ENCODE measurements at regions not wholly inside any gene's neighbourhood (a gene's known extent, or its start where the extent isn't known, plus 50 kb on each side); places are given as distances from the start of the nearest gene placed in this dataset.

- H3K27ac ChIP-seq: peak overlapping the region; percentile 57
- TF ChIP-seq POLR2AphosphoS5 (IDR thresholded peaks at IDR 0.05; ENCODE audit: insufficient read depth in 1 of 2, low read depth in 1 of 2) (no peak), POLR2A (IDR thresholded peaks at IDR 0.05) (no peak)
- TF ChIP-seq, protein P1, sequence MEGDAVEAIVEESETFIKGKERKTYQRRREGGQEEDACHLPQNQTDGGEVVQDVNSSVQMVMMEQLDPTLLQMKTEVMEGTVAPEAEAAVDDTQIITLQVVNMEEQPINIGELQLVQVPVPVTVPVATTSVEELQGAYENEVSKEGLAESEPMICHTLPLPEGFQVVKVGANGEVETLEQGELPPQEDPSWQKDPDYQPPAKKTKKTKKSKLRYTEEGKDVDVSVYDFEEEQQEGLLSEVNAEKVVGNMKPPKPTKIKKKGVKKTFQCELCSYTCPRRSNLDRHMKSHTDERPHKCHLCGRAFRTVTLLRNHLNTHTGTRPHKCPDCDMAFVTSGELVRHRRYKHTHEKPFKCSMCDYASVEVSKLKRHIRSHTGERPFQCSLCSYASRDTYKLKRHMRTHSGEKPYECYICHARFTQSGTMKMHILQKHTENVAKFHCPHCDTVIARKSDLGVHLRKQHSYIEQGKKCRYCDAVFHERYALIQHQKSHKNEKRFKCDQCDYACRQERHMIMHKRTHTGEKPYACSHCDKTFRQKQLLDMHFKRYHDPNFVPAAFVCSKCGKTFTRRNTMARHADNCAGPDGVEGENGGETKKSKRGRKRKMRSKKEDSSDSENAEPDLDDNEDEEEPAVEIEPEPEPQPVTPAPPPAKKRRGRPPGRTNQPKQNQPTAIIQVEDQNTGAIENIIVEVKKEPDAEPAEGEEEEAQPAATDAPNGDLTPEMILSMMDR (IDR thresholded peaks at IDR 0.05): no peak
- H3K4me1 ChIP-seq: peaks cover 7% of the 10 kb centered on the region
- no peak for DNase-seq (ENCODE audit: extremely low spot score in 2 of 2)
- intact Hi-C loops (cut with DNase I): no loop called here
- H3K4me3 ChIP-seq: no peak overlapping the region
- H3K9me3 ChIP-seq: no peaks in the 10 kb centered on the region
- no peaks in the 10 kb centered on the region for H3K27me3 ChIP-seq
- no peaks in the 10 kb centered on the region for H3K36me3 ChIP-seq
These were observed 214.4 kb upstream of the ZNF507 start for GRCh38 chr19:32131005-32131404.

- no peak overlapping the region for H3K4me3 ChIP-seq
- TF ChIP-seq POLR2A (IDR thresholded peaks at IDR 0.05) (no peak), POLR2AphosphoS5 (IDR thresholded peaks at IDR 0.05; ENCODE audit: insufficient read depth in 1 of 2, low read depth in 1 of 2) (no peak)
- TF ChIP-seq, protein P1 (IDR thresholded peaks at IDR 0.05): no peak
- intact Hi-C loops (cut with DNase I): no loop called here
- no peak for DNase-seq (ENCODE audit: extremely low spot score in 2 of 2)
- H3K9me3 ChIP-seq: no peaks in the 10 kb centered on the region
- no peaks in the 10 kb centered on the region for H3K4me1 ChIP-seq
- no peaks in the 10 kb centered on the region for H3K36me3 ChIP-seq
- H3K27me3 ChIP-seq: no peaks in the 10 kb centered on the region
- no peak overlapping the region for H3K27ac ChIP-seq
These were observed 207.0 kb upstream of the ZNF507 start for GRCh38 chr19:32138416-32138815.

- Histone ChIP-seq H3K36me3 (no peaks in the 10 kb centered on the region), H3K27me3 (no peaks in the 10 kb centered on the region), H3K4me1 (no peaks in the 10 kb centered on the region), H3K9me3 (no peaks in the 10 kb centered on the region), H3K4me3 (no peak overlapping the region), H3K27ac (no peak overlapping the region)
- intact Hi-C loops (cut with DNase I): no loop called here
- no peak for TF ChIP-seq POLR2AphosphoS5 (IDR thresholded peaks at IDR 0.05; ENCODE audit: insufficient read depth in 1 of 2, low read depth in 1 of 2)
- TF ChIP-seq POLR2A (IDR thresholded peaks at IDR 0.05): no peak
- TF ChIP-seq, protein P1 (IDR thresholded peaks at IDR 0.05): no peak
- DNase-seq (ENCODE audit: extremely low spot score in 2 of 2): peak in 1 of 2 donors; percentile 64
These were observed 203.4 kb upstream of the ZNF507 start for GRCh38 chr19:32141840-32142511.

- TF ChIP-seq POLR2AphosphoS5 (IDR thresholded peaks at IDR 0.05; ENCODE audit: insufficient read depth in 1 of 2, low read depth in 1 of 2) (no peak), POLR2A (IDR thresholded peaks at IDR 0.05) (no peak)
- TF ChIP-seq, protein P1 (IDR thresholded peaks at IDR 0.05): no peak
- H3K9me3 ChIP-seq: peaks cover 4% of the 10 kb centered on the region
- H3K27ac ChIP-seq: no peak overlapping the region
- no peaks in the 10 kb centered on the region for H3K4me1 ChIP-seq
- no peak for DNase-seq (ENCODE audit: extremely low spot score in 2 of 2)
- H3K36me3 ChIP-seq: no peaks in the 10 kb centered on the region
- no peaks in the 10 kb centered on the region for H3K27me3 ChIP-seq
- intact Hi-C loops (cut with DNase I): no loop called here
- H3K4me3 ChIP-seq: no peak overlapping the region
These were observed 198.7 kb upstream of the ZNF507 start for GRCh38 chr19:32146664-32147063.

- peaks cover 4% of the 10 kb centered on the region for H3K9me3 ChIP-seq
- H3K4me3 ChIP-seq: no peak overlapping the region
- DNase-seq (ENCODE audit: extremely low spot score in 2 of 2): no peak
- no peak overlapping the region for H3K27ac ChIP-seq
- no peaks in the 10 kb centered on the region for H3K4me1 ChIP-seq
- no peaks in the 10 kb centered on the region for H3K36me3 ChIP-seq
- no peak for TF ChIP-seq POLR2A (IDR thresholded peaks at IDR 0.05)
- TF ChIP-seq, protein P1 (IDR thresholded peaks at IDR 0.05): no peak
- no peak for TF ChIP-seq POLR2AphosphoS5 (IDR thresholded peaks at IDR 0.05; ENCODE audit: insufficient read depth in 1 of 2, low read depth in 1 of 2)
- intact Hi-C loops (cut with DNase I): no loop called here
- H3K27me3 ChIP-seq: no peaks in the 10 kb centered on the region
These were observed 194.8 kb upstream of the ZNF507 start for GRCh38 chr19:32150605-32151004.
